Posterior vena cava (tissue), 2 donors: ENCODE measurements at regions not wholly inside any gene's neighbourhood (a gene's known extent, or its start where the extent isn't known, plus 50 kb on each side); places are given as distances from the start of the nearest gene placed in this dataset.
"Not testable (repeated sequence)": the region's sequence is repeated elsewhere in the genome, so short reads cannot be mapped to it uniquely, and the experiment has no call there.

Source experiments
- DNase-seq: peaks from one replicate; pipeline ENCODE4 v3.0.0-alpha.2; 2020; ENCODE audit warnings: low spot score
- intact Hi-C, 2 donors: fragments of 100-400 bp; cut with DNase I; formaldehyde crosslinking; loops; one replicate each; pipeline versions ENCODE4 v1.14.1 to v1.14.2; 2022 to 2023
- donor health status: DM: yes; HTN: yes; CAD: no.
- donor health status: DM: yes; HTN: yes; CAD: no.

DNA sequence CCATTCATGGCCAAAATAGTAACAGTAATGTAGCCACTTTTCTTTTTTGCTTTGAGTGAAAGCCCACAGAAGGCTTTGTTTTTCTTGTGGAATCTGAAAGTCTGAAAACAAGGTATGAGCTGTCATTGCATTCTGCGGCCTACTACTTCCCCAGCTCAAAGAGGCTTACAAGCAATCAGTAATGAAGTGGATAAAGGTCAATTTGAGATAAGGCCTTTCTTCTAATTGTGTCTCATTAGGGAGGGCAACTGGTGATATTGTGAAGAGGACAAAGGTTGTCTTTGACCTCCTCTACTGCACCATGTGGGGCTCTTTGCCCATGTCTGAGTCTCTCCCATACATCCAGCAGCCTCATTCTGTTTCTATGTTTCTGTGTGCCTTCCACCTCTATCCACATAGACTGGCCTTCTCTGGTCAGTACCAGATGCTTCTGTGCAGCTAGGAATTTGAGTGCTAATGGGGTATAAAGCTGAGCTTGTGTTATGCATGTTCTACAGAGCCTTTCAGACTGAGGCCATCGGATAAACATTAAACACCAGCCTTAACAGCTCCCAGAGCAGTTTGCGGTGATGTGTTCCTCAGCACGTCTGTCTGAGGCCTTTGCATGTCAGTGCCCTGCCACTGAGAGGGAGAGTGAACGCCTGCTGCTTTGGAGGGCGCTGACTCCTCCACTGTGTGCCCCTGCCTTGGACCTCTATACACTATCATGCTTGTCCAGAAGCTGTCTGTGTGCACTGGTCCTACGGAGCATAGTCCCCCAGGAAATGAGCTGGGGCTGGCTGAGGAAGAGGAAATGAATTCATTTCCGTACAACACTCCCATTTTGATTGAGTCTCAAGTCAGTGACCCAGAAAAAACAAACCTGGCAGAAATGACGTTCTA lies 80.2 kb downstream of the SH2D1A start:
- intact Hi-C loops = no loop called here
- no peak for DNase-seq

DNA sequence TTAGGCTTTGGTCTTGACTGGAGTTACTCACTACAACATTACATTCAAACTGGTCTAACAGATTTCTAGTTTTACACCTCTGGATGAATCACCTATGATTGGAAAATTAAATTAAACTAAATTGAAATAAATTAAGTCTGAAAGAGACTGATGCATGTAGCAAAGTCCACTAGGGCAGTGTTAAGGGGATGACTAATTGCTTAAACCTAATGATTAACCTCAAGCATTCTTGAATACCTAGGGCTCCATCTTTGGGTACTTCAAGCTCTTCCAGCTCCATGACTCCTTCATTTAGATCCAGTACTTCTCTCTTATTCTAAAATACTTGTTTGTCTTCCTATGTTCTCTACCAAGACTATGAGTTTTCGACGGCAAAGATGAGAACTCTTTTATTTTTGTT lies 86.8 kb downstream of the SH2D1A start:
- DNase-seq = no peak
- intact Hi-C loops = no loop called here

DNA sequence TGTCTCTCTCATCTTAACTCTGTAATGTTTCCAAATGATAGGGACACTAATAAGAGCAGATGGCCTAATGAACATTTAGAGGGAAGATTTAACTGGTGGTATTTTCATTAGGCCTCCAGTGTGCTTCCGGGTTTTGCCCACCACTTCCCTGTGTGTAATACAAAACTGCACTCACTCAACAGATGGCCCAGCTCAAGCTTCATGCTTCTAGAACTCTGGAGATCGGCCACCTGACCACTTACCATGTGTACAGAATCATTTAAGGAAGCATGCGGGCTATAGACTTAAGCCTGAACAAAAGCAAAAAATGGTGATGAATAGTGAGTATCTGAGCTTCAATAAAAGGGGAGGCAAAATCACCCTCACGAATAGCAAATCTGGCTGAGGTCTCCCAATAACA lies 89.3 kb downstream of the SH2D1A start:
- intact Hi-C loops = no loop called here
- DNase-seq = no peak

DNA sequence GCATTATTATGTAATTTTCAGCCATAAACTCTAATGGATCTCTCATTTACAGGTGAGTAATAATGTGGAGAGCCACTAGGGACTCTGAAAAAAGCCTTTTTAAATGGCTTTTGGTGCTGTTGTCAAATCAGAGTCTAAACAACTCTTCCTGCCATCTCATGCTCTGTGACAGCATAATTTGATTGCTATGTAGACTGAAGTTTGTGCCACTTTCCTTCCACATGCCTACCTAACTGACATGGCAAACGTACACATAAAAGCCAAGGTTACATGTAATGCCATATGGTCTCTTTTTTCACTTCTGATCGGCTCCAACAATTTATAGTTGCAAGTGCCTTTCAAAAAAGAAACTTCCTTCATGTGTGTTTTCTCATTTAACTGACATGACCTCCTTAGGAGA lies 94.3 kb downstream of the SH2D1A start:
- intact Hi-C loops = loop anchor here in 1 of 2 donors (5.0 kb wide), 1 partner anchor 478 kb away; the partner anchor contains the start of gene STAG2
- no peak for DNase-seq

DNA sequence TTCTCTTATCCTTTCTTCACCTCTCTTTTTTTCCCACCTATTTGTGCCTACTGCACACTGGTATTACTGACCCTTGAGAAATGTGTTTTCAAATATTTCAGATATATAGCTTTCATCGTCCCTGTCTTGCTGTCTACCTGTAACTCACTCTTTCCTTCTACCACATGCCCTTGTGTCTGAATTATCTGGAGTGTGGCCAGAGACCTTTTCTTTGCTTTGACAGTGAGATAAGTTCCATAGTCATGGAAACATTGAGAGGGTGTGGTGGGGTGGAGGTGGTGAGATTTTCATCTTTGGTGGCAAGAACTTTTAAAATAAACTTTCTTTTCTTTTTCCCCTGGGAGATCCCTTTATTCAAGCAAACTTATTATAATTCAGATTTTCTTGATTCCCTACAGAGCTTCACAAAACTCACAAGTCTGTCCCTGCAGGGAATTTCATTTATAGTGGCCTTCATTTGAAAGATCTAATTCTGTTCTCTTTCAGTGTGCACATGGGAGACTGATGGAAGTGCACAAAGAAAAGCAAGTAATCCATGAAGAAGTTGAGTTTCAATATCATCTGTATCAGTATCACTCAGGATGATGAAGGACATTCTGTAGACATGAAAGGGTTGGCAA lies 95.7 kb downstream of the SH2D1A start:
- intact Hi-C loops = loop anchor here in 1 of 2 donors (5.0 kb wide), 1 partner anchor 480 kb away; the partner anchor contains the start of gene STAG2
- no peak for DNase-seq

DNA sequence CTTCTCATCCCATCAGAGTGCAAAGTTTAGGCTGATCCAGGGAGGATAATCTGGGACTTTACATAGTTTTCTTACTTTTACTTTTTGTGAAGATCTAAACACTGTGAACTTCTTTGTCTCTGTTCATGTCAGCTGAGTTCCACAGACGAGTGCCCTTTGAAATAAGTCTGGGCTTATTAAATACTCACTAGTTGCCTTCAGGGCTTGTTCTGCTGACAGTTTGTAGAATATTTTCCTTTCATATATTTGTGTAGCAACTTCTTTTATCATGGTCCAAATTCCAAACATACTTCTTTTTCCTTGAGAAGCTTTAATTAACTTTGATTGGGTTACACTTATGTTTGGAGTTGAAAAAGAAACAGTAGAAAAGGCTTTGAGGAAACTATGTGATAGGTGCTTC lies 109.6 kb downstream of the SH2D1A start:
- DNase-seq = no peak
- intact Hi-C loops = no loop called here

DNA sequence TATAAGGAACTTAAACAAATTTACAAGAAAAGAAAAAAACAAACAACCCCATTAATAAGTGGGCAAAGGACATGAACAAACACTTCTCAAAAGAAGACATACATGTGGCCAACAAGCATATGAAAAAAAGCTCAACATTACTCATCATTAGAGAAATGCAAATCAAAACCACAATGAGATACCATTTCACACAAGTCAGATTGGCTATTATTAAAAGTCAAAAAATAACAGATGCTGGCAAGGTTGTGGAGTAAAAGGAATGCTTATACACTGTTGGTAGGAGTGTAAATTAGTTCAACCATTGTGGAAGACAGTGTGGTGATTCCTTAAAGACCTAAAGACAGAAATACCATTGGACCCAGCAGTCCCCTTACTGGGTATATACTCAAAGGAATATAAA lies 113.5 kb downstream of the SH2D1A start:
- intact Hi-C loops, DNase-seq: not testable (repeated sequence)

DNA sequence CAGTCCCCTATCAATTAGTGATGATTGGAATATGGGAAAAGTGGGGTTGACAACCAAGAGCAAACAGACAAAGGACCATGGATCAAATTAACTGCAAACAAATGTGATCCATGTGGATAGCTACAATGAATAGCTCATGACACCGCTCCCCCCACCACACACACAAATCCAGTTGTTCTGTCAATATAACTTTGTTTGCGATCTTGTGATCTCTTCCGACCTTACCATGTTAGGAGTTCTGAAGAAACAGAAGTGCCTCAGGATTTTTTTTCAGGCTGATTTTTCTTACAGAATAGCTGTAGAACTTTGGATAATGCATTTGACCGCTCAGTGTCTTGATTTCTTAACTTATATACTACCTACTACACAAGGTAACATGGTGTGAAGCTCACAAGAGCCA lies 116.6 kb downstream of the SH2D1A start:
- no peak for DNase-seq
- intact Hi-C loops = no loop called here

DNA sequence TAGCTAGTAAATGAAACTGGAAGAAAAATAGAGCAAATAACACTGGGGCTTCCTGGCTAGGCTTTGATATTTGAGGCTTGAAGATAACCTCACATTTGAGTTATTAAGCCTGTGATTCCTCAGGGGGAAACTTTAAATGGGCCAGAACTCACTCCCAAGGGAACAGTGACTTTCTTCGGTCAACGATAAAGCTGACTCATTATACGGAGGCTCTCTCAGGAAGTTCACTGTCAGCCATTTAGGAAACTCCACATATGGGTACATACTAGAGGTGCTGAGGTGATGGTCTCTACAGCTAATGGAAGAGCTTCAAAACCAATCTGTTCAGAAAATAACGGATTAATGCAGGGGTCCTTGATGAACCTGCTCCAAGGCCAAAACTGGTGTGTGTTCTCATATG lies 120.8 kb downstream of the SH2D1A start:
- no peak for DNase-seq
- intact Hi-C loops = no loop called here

DNA sequence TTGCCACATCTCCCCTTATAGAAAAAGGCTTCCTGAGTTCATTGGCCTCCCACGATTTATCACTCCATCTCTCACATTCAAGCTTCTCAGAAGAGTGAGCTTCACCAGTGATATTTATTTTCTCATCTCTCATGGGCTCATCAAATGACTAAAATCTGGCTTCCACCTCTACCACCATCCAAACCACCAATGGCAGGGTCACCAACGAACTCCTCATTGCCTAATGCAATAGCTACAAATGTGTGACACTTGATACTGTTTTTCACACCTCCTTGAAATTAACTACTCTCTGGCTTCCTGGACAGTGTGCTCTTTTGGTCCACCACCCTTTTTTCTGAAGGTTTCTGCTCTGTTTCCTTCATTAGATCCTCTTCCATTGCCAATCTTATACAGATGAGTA lies 129.0 kb downstream of the SH2D1A start:
- DNase-seq = no peak
- intact Hi-C loops = no loop called here

DNA sequence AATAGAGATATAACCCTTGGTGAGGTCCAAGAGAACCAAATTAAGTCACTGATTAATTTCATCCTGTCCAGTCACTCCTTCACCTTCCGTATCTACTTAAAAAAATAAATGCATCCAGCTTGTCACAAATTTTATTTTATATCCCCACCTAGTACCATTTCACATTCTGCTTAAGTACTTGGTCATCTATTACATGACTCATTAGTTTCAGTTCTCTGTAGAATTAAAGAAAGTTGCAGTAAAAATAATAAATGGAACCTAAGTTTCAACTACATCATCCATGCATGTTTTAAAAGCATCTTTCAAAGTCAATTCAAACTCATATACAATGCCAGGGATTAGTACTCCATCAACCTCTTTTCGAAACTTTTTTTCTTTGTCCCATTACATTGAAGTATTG lies 130.2 kb downstream of the SH2D1A start:
- DNase-seq = no peak
- intact Hi-C loops = no loop called here

DNA sequence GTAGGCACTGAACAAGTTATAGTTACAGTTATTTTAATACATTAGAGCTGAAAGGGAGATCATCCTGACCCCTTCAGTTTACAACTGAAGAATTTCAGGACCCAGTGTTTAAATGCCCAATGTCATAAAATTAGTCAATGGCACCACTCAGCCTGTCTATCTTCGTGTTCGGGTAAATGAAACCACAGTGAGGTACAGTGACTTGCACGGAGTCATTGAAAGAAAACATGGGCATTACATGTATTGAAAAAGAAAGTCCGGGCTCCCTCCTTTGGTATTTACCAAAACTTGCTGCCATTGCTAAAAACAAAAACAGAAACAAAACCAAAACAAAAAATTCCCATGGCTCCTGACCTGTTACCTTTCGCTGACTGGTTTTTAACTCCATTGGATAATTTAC lies 131.7 kb downstream of the SH2D1A start:
- DNase-seq = no peak
- intact Hi-C loops = no loop called here

DNA sequence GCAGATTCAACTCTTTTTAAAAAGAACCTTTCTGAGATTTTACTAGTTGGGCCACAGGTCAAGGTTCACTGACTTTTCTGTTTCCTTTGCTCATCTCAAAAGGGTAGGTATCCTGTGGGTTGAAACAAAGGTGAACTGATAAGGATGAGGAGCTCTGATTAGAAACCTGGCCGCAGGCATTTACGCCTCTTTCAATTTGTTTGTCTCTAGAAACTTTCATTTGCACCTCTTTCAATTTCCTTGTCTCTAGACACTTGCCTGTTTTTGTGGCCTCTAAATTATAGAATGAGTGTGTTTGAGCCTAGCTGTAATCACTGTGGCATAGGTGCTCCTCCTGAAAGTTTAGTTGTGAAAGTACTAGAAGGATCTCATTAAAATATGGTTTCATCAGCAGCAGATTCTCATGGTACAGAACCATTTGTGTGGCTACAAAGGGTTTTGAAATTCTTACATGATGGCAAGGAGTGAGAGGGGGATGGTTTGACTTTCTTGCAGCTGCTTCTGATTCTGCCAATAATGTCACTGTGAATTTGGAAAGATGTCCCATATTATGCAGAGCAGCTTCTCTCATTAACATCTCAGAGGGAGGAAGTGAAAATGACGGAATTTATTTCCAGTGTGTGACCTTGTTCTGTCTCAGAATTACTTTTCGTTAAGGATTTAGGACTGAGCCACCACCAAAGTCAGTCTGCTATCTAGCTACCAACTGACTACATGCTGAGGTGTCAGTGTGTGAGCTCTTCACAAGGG lies 142.2 kb downstream of the SH2D1A start:
- DNase-seq = no peak
- intact Hi-C loops = no loop called here

DNA sequence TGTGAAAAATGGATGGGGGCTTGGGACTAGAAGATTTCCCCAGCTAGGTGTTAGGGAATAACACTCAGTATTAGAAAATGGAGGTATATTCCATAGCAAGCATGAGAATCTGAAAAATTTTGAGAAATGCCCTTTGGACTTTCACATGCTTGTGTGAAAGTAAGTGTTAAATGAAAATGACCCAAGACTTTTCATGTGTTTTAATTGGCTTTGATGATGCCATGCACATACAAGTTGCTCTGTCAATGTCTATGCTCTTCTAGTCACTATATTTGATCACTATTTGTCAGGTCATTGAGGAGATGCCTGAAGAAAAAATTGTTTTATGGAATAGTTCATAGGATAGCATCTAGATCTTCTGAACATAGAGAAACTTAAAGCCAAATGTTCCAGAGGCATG lies 147.6 kb downstream of the SH2D1A start:
- intact Hi-C loops = no loop called here
- DNase-seq = no peak

DNA sequence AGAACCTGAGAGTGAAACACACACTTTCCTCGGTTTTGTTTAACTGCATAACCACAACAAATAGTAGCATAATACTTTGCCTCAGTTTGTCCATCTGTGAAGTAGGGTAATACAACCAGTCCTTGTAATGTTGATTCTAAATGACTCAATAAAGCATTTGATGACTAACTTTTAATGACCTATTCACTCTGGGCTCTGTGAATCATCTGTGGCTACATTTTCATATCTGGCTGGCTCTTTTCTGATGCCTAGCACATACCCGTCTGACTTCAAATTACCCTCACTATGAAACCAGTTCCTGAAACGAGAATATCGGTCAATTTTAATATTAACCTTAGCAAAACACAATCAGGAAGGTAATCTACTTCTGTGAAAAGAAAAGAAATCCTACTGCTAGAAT lies 151.0 kb downstream of the SH2D1A start:
- intact Hi-C loops = no loop called here

DNA sequence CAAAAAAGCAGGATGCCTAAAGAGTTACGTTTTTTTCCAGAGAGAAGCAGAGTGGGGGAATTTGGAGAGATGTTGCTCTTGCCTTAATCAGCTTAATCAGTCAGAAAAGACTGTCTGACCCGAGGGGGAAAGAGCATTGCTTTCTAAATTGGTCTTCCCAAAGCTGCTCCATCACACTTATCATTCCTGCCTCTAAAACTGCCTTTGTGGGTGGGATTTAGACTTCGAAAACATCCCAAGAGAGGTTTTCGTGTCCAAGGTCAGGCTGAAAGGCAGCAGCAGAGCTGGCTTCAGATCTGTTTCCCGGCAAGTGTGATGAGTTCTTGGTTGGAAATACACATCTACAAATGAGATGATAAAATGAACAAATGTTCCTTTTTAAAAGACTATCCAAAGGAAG lies 155.2 kb downstream of the SH2D1A start:
- DNase-seq = no peak
- intact Hi-C loops = no loop called here

More for the DNA sequence above, 151.0 kb downstream of the SH2D1A start:
- no peak for DNase-seq

DNA sequence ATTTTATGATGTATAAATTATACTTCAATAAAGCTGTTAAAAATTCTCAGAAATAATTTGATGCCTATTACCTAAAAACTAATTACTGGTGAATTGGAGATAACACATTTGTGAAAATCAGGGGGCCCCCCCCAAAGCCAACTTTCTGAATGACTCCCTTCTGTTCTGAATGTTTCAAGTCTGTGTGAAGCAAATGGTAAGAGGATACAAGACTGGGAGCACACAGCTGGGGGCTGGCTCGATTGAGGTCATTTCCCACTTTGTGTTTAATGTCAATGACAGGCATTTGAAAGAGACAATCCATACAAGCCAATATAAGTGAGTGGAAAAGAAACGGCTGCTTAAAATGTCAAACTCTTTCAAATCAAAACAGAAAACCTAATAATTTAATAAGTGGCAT lies 155.8 kb downstream of the SH2D1A start:
- intact Hi-C loops = no loop called here
- no peak for DNase-seq

DNA sequence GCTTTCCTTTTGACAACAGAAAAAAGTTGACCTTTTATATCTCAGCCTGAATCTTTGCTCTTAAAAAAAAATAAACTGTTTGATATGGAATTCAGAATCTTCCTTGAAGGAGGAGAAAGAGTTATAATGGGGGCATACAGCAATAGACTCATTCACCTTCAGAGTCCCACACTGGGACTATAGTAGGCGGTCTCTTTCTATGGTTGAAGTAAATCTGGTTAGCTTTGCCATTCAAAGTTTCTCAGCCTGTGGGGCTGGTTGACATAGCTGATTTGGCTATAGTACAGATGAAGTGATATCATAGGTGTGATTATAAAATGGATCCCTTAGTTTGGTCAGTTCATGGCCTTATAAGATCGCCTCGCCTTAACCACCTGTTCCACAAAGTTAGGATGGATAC lies 156.2 kb downstream of the SH2D1A start:
- DNase-seq = no peak
- intact Hi-C loops = no loop called here

DNA sequence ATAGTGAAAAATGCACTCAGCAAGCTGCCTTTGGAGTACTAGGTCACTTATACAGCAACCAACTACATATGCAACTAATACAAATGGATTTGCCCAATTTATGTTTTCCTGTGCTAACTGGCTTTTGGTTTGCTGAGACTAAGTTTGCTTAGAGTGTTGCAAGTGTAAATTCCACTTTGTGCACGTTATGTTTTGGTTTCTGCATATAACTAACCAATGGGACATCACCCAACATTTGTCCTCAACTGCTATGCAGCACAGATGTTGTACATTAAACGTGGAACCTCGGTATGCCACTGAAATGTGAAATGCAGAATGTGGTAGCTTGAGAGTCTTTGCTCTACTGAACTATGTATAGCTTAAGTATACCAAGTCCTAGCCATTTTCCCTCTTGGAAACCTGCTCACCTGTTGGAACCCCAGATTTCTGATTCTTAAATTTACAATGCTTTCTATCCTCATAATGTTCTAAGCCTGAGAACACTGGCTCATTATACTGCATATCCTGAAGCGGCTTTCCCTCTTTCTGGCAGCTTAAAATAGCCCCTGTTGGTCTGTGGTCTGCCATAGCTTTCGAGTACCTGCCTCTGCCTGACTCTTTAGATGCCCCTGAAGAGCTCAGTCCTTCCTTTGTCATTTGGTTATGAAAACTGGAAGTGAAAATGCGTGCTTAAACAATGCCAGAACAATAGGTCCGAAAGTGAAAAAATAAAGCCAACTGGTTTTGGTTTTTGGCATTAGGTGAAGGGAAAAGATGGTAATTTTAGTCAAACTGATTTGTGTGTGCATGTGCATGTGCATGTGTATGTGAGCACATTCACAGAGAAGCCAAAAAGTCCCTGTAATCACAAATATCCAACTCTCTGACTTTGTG lies 158.0 kb downstream of the SH2D1A start:
- intact Hi-C loops = no loop called here
- DNase-seq = no peak
